Right lobe of liver (tissue), 6 donors: ENCODE measurements at regions not wholly inside any gene's neighbourhood (a gene's known extent, or its start where the extent isn't known, plus 50 kb on each side); places are given as distances from the start of the nearest gene placed in this dataset.

Experiments
- ATAC-seq, 4 donors: fragments of 200-7000 bp; cut with Tn5 transposase; one replicate each; pipeline ENCODE4 v1.9.1; 2020; ENCODE audit warnings: mild to moderate bottlenecking in 4 of 4, moderate library complexity in 4 of 4
- DNase-seq, 3 donors: peaks; one replicate each; pipeline ENCODE4 v3.0.0-alpha.2; 2020
- H3K27ac ChIP-seq, 3 donors: fragments of 200-600 bp; one replicate each; pipeline ENCODE4 v1.8.0; 2022
- H3K27me3 ChIP-seq, 2 donors: fragments of 200-600 bp; one replicate each; pipeline ENCODE4 v1.8.0; 2022
- H3K36me3 ChIP-seq, 4 donors: fragments of 200-600 bp; sonication (generic) in 1 of 4; one replicate each; pipeline versions ENCODE4 v1.5.1 to v1.8.0; 2017 to 2022; ENCODE audit warnings: control low read depth in 1 of 4
- H3K4me1 ChIP-seq, 4 donors: fragments of 200-600 bp; sonication (generic) in 1 of 4; one replicate each; pipeline versions ENCODE4 v1.5.1 to v1.8.0; 2017 to 2022; ENCODE audit warnings: control low read depth in 1 of 4
- H3K4me3 ChIP-seq, 3 donors: fragments of 200-600 bp; one replicate each; pipeline ENCODE4 v1.8.0; 2022
- H3K9me3 ChIP-seq, 4 donors: fragments of 200-600 bp; sonication (generic) in 1 of 4; one replicate each; pipeline versions ENCODE4 v1.5.1 to v1.8.0; 2017 to 2022; ENCODE audit warnings: control low read depth in 1 of 4
- POLR2A ChIP-seq: fragments of 450-650 bp; IDR thresholded peaks from one replicate; pipeline ENCODE4 v1.6.1; 2017; ENCODE audit warnings: antibody characterized with exemption, mild to moderate bottlenecking
- WGBS: methylation state at CpG from one replicate; pipeline ENCODE4 v1.1.6; 2018; ENCODE audit warnings: low coverage, low lambda C conversion rate; ENCODE audit not compliant: insufficient coverage; ENCODE audit errors: missing lambda C conversion rate; 5-methylcytosine and 5-hydroxymethylcytosine counted together
- intact Hi-C, 2 donors: fragments of 100-400 bp; cut with DNase I; formaldehyde crosslinking; loops; one replicate each; pipeline versions ENCODE4 v1.11.2 to v1.14.1; 2022
- TF ChIP-seq, protein P1 (sequence below), 4 donors: fragments of 200-600 bp in 3 of 4; fragments of 450-650 bp in 1 of 4; IDR thresholded peaks; one replicate each; pipeline versions ENCODE4 v1.5.1 to v1.8.0; 2016 to 2022; ENCODE audit warnings: antibody characterized with exemption in 4 of 4, mild to moderate bottlenecking in 2 of 4
- donor health status: DM: no; HTN: yes; CAD: no.
- donor health status: DM: no; HTN: no; CAD: no.
- donor health status: DM: no; HTN: no; CAD: no.
- donor health status: DM: no; HTN: yes; CAD: no.
- donor health status: DM: no; HTN: yes; CAD: no.

DNA sequence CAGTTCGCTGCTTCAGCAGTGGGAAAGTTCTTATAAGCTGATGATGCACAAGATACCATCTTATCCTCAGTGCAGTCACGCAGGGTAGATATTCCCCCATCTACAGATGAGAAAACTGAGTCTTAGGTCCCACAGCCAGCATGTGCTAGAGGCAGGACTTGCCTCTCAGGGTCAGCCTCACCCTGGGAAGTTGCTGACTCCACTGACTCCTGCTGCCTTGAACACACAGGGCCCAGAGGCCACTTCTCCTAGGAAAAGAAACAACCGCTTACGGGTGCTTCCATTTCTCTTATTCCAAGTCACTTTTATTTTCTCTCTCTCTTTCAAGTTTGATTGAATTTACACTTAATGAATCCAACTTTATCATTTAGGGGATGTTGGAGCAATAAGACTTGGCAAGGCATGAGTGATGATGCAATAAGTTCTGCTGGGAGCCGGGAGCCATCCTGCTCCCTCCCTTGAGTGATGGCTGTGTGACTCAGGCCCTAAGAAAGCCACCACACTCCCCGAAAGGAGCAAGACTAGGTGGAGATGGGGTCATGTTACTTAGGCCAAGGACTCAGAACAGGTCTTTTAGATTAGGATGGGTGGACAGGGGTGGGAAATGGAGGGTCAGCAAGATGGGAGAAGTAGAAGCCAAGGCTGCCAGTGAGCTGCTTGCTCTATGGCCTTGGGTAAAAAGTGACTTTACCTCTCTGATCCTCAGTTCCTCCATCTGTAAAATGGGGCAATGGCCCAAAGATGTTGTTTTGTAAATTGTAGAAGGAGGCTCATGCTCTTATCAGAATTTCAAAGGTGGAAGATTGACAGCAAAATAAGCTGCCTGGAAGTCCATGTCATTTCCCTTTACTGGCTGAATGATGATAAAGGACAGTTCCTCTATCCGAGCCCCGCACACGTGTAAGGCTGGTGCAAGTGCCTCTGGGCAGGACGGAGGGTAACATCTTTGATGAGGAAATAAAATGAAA lies 67.4 kb upstream of the ZNF618 start:
- DNase-seq, result no peak

DNA sequence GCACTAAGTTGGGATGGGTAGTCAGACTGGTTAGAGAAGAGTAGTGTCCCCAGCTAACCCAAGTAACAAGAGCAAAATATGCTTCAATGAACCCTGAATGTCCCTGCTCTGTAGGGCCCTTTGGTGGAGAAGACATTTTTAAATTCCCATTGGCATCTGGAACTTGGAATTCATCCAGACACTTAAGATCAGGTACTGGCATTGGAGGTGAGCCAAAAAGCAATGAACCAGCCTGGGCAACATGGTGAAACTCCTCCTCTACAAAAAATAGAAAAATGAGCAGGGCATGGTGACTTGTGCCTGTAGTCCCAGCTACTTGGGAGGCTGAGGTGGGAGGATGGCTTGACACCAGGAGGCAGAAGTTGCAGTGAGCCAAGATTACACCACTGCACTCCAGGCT lies 58.9 kb upstream of the ZNF618 start:
- ATAC-seq, result no peak
- DNase-seq, result no peak
- Histone ChIP-seq H3K9me3 (no peaks in the 10 kb centered on the region), H3K4me1 (no peaks in the 10 kb centered on the region), H3K27ac (no peak overlapping the region), H3K36me3 (no peaks in the 10 kb centered on the region), H3K4me3 (no peak overlapping the region), H3K27me3 (no peaks in the 10 kb centered on the region)
- intact Hi-C loops, result no loop called here
- TF ChIP-seq POLR2A, result no peak
- TF ChIP-seq, protein P1, sequence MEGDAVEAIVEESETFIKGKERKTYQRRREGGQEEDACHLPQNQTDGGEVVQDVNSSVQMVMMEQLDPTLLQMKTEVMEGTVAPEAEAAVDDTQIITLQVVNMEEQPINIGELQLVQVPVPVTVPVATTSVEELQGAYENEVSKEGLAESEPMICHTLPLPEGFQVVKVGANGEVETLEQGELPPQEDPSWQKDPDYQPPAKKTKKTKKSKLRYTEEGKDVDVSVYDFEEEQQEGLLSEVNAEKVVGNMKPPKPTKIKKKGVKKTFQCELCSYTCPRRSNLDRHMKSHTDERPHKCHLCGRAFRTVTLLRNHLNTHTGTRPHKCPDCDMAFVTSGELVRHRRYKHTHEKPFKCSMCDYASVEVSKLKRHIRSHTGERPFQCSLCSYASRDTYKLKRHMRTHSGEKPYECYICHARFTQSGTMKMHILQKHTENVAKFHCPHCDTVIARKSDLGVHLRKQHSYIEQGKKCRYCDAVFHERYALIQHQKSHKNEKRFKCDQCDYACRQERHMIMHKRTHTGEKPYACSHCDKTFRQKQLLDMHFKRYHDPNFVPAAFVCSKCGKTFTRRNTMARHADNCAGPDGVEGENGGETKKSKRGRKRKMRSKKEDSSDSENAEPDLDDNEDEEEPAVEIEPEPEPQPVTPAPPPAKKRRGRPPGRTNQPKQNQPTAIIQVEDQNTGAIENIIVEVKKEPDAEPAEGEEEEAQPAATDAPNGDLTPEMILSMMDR (IDR thresholded peaks at IDR 0.05), result no peak

More for the DNA sequence above, 67.4 kb upstream of the ZNF618 start:
- no peak for TF ChIP-seq POLR2A
- TF ChIP-seq, protein P1 (IDR thresholded peaks at IDR 0.05), result no peak
- no peaks in the 10 kb centered on the region for H3K27me3 ChIP-seq
- intact Hi-C loops, result loop anchor here in 1 of 2 donors (10.0 kb wide), 1 partner anchor 226 kb away; no protein-coding TSS in a partner anchor
- no peaks in the 10 kb centered on the region for H3K9me3 ChIP-seq
- peak; percentile 59 to 78 (median 68) for ATAC-seq
- H3K27ac ChIP-seq, result no peak overlapping the region
- 41% methylated on average over 9 of the region's 10 CpGs for WGBS
- no peak overlapping the region for H3K4me3 ChIP-seq
- H3K4me1 ChIP-seq, result peaks cover 0 to 6% (median 0%) of the 10 kb centered on the region in 4 donors
- H3K36me3 ChIP-seq, result no peaks in the 10 kb centered on the region

DNA sequence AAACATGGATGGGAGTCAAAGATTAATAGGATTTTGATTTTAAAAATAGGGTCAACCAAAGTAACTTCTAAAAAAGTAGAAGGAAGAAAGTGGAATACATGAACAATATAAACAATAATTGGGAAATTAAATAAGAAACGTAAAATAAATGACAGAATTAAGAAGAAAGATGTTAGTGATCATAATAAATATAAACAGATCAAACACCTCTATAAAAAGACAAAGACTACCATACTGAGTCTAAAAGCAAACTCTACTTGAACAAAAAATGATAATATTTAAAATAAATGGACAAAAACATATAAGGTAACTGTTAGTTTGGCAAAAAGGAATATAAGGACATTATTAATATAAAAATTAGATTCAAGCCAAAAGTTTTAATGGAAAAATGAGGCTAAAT lies 57.7 kb upstream of the ZNF618 start:
- Histone ChIP-seq H3K27ac (no peak overlapping the region), H3K4me1 (no peaks in the 10 kb centered on the region), H3K4me3 (no peak overlapping the region), H3K9me3 (no peaks in the 10 kb centered on the region), H3K36me3 (no peaks in the 10 kb centered on the region), H3K27me3 (no peaks in the 10 kb centered on the region)
- no peak for DNase-seq
- 53% methylated on average over 1 of the region's 1 CpG for WGBS
- intact Hi-C loops, result no loop called here
- no peak for ATAC-seq
- TF ChIP-seq, protein P1 (IDR thresholded peaks at IDR 0.05), result no peak
- TF ChIP-seq POLR2A, result no peak

DNA sequence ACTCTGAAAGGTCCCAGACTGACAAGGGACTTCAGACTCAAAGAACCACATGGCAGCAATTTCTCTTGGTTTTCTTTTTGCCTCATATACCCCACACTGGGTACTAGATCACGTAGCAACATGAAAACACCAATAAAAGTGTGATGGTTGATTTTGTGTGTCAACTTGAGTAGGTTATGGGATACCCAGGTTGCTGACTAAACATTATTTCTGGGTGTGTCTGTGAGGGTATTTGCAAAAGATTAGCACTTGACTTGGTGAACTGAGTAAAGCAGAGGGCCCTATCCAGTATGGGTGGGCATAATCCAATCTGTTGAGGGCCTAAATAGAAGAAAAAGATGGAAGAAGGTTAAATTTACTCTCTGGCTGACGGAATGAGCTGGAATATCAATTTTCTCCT lies 53.8 kb upstream of the ZNF618 start:
- Histone ChIP-seq H3K36me3 (no peaks in the 10 kb centered on the region), H3K4me3 (no peak overlapping the region), H3K27ac (no peak overlapping the region), H3K9me3 (no peaks in the 10 kb centered on the region), H3K4me1 (no peaks in the 10 kb centered on the region), H3K27me3 (no peaks in the 10 kb centered on the region)
- DNase-seq, result no peak
- 77% methylated on average over 2 of the region's 2 CpGs for WGBS
- intact Hi-C loops, result no loop called here
- no peak for ATAC-seq
- TF ChIP-seq POLR2A, result no peak
- TF ChIP-seq, protein P1 (IDR thresholded peaks at IDR 0.05), result no peak
